K562 (cell line): ENCODE measurements at regions not wholly inside any gene's neighbourhood (a gene's known extent, or its start where the extent isn't known, plus 50 kb on each side); places are given as distances from the start of the nearest gene placed in this dataset.
"Not testable (repeated sequence)": the region's sequence is repeated elsewhere in the genome, so short reads cannot be mapped to it uniquely, and the experiment has no call there.

ENCODE experiments used
- ATAC-seq: fragments of 200-7000 bp; cut with Tn5 transposase; 3 replicates; pipeline ENCODE4 v1.9.1; 2020; ENCODE audit warnings: moderate library complexity
- BruUV-seq: library from RNA; stranded (reverse); fragments of 400-500 nt; replicated peaks from 2 replicates; lab custom pipeline; 2021; lab: Mats Ljungman, UMichigan
- CTCF ChIA-PET: fragments of 300-600 bp; formaldehyde crosslinking; extraction: SDS; loops from one replicate; lab custom pipeline; 2021; ENCODE audit warnings: low intra/inter-chr PET ratio; lab: Yijun Ruan, JAX
- POLR2A ChIA-PET: fragments of 300-600, 350-650 bp; sonication (Branson Sonifier 250); formaldehyde crosslinking; extraction: SDS; loops from one replicate; lab custom pipeline; 2021; ENCODE audit warnings: antibody characterized with exemption, inconsistent platforms; lab: Yijun Ruan, JAX
- DNase-seq, 4 experiments: peaks; one replicate each; pipeline versions ENCODE4 v3.0.0 to v3.0.0-alpha.2; 2011 to 2018; ENCODE audit warnings: low spot score in 3 of 4, mixed read lengths in 3 of 4; ENCODE audit errors: extremely low read depth in 1 of 4
- FAIRE-seq: peaks from 2 replicates; lab custom pipeline; 2011; peaks lifted over from hg19 to GRCh38; lab: Jason Lieb, UNC
- H2AFZ ChIP-seq: 2 replicates; pipeline ENCODE4 v1.6.0; 2011; ENCODE audit warnings: low read depth, low read length, control low read depth, inconsistent platforms
- H3K27ac ChIP-seq: fragments of 200-600 bp; 3 replicates; pipeline ENCODE4 v1.8.0; 2011; ENCODE audit warnings: low read depth, mild to moderate bottlenecking, control low read depth, inconsistent platforms, low read length, moderate library complexity, mixed read lengths; ENCODE audit errors: extremely low read depth
- H3K27me3 ChIP-seq, 2 experiments: fragments of 300-600 bp in 1 of 2; 2 replicates in 1 of 2; 3 replicates in 1 of 2; pipeline versions ENCODE4 v1.6.0 to v1.8.0; 2011; ENCODE audit warnings: inconsistent platforms in 2 of 2, low read length in 2 of 2, mild to moderate bottlenecking in 1 of 2, mixed read lengths in 1 of 2, moderate library complexity in 1 of 2; ENCODE audit not compliant: control insufficient read depth in 2 of 2, insufficient read depth in 2 of 2
- H3K36me3 ChIP-seq: fragments of 300-600 bp; 3 replicates; pipeline ENCODE4 v1.8.0; 2011; ENCODE audit warnings: mild to moderate bottlenecking, low read length, inconsistent platforms; ENCODE audit not compliant: control insufficient read depth, insufficient read depth
- H3K4me1 ChIP-seq, 2 experiments: fragments of 200-600 bp in 1 of 2; replicated peaks in 1 of 2; 2 replicates in 1 of 2; 3 replicates in 1 of 2; pipeline versions ENCODE4 v1.5.1 to v1.8.0; 2011; ENCODE audit warnings: inconsistent platforms in 2 of 2, low read length in 2 of 2, mild to moderate bottlenecking in 1 of 2, mixed read lengths in 1 of 2, moderate library complexity in 1 of 2; ENCODE audit not compliant: control insufficient read depth in 2 of 2, insufficient read depth in 2 of 2
- H3K4me2 ChIP-seq: 2 replicates; pipeline ENCODE4 v1.6.1; 2011; ENCODE audit warnings: low read length, control low read depth, inconsistent platforms, mixed read lengths; ENCODE audit not compliant: insufficient read depth
- H3K4me3 ChIP-seq: fragments of 200-600 bp; sonication (generic), shearing (Covaris generic); 2 replicates; pipeline ENCODE4 v1.5.1; 2016; ENCODE audit warnings: control low read depth, inconsistent platforms
- H3K79me2 ChIP-seq: fragments of 200-600 bp; 3 replicates; pipeline ENCODE4 v1.8.0; 2011; ENCODE audit warnings: low read length, inconsistent platforms; ENCODE audit not compliant: control insufficient read depth, insufficient read depth
- H3K9ac ChIP-seq, 2 experiments: 2 replicates each; pipeline versions ENCODE4 v1.6.0 to v1.6.1; 2011; ENCODE audit warnings: low read depth in 2 of 2, low read length in 2 of 2, control low read depth in 1 of 2, inconsistent platforms in 1 of 2, mild to moderate bottlenecking in 1 of 2, mixed read lengths in 1 of 2; ENCODE audit not compliant: insufficient read depth in 1 of 2
- H3K9me1 ChIP-seq: one replicate; pipeline ENCODE4 v1.6.0; 2011; ENCODE audit warnings: inconsistent platforms, mild to moderate bottlenecking, low read length, moderate library complexity; ENCODE audit not compliant: control insufficient read depth, insufficient read depth
- H3K9me3 ChIP-seq: replicated peaks from 2 replicates; pipeline ENCODE4 v1.5.1; 2011; ENCODE audit warnings: low read depth, low read length, inconsistent platforms; ENCODE audit not compliant: control insufficient read depth, insufficient read depth
- H4K20me1 ChIP-seq: replicated peaks from 2 replicates; pipeline ENCODE4 v1.6.1; 2011; ENCODE audit warnings: low read length, inconsistent platforms, mixed read lengths; ENCODE audit not compliant: control insufficient read depth, insufficient read depth
- FOXK1 ChIP-seq: sonication (generic); formaldehyde crosslinking; IDR thresholded peaks from 2 replicates; pipeline ENCODE4 v1.8.0; 2022; ENCODE audit warnings: missing genetic modification reagents, mild to moderate bottlenecking, borderline replicate concordance
- FOXP4 ChIP-seq: sonication (generic); formaldehyde crosslinking; IDR thresholded peaks from 2 replicates; pipeline ENCODE4 v1.8.0; 2022; ENCODE audit warnings: mild to moderate bottlenecking, missing genetic modification reagents, borderline replicate concordance
- GATAD2A ChIP-seq: fragments of 450-650 bp; IDR thresholded peaks from 2 replicates; pipeline ENCODE4 v1.6.1; 2017
- NR2C2 ChIP-seq, 2 experiments: fragments of 200-800 bp in 1 of 2; sonication (Bioruptor generic) in 1 of 2; sonication (generic) in 1 of 2; formaldehyde crosslinking in 1 of 2; IDR thresholded peaks; 2 replicates each; pipeline versions ENCODE4 v1.6.1 to v1.8.0; 2016 to 2022; ENCODE audit warnings: mild to moderate bottlenecking in 1 of 2, missing compliant biosample characterization in 1 of 2, missing genetic modification characterization in 1 of 2, missing genetic modification reagents in 1 of 2
- RBM25 ChIP-seq: fragments of 200-400 bp; formaldehyde crosslinking; IDR thresholded peaks from 2 replicates; pipeline ENCODE4 v1.6.1; 2018; ENCODE audit warnings: low read length, low read depth, moderate library complexity; ENCODE audit not compliant: severe bottlenecking
- SMARCE1 ChIP-seq: fragments of 450-650 bp; IDR thresholded peaks from 2 replicates; pipeline ENCODE4 v1.7.1; 2016; ENCODE audit warnings: mild to moderate bottlenecking
- TCF3 ChIP-seq: sonication (generic); formaldehyde crosslinking; IDR thresholded peaks from 2 replicates; pipeline ENCODE4 v1.4.0; 2020; ENCODE audit warnings: mild to moderate bottlenecking, missing genetic modification reagents
- WGBS: fragments of 100-300 bp; shearing (Covaris generic); methylation state at CpG from one replicate; pipeline ENCODE4 v1.1.6; 2016; ENCODE audit warnings: low coverage, mixed read lengths; ENCODE audit not compliant: insufficient coverage; ENCODE audit errors: missing lambda C conversion rate; 5-methylcytosine and 5-hydroxymethylcytosine counted together
- in situ Hi-C: fragments of 300-500 bp; cut with MboI; formaldehyde crosslinking; loops from 4 replicates; pipeline ENCODE4 v1.15.0; 2018; ENCODE audit warnings: inconsistent platforms, mixed read lengths
- intact Hi-C: fragments of 100-400 bp; cut with micrococcal nuclease; formaldehyde crosslinking; loops from 2 replicates; pipeline ENCODE4 v1.14.2; 2022

GRCh38 chr13:61275251-61275650 is 140.4 kb downstream of the PCDH20 start (continued):
- TF ChIP-seq TCF3 (CRISPR knock-in tag) (no peak), SMARCE1 (no peak), RBM25 (no peak), GATAD2A (no peak), FOXP4 (no peak), FOXK1 (CRISPR knock-in tag) (no peak), NR2C2 (CRISPR knock-in tag; IDR thresholded peaks at IDR 0.05) (no peak), NR2C2 (tag; IDR thresholded peaks at IDR 0.05) (no peak)
- TF ChIP-seq, all 486 proteins: peak for 0

GRCh38 chr13:61266896-61267295 is 148.8 kb downstream of the PCDH20 start:
- H3K9me3 ChIP-seq, FAIRE-seq, H3K36me3 ChIP-seq, BruUV-seq, H3K4me1 ChIP-seq, H4K20me1 ChIP-seq, H2AFZ ChIP-seq, H3K79me2 ChIP-seq, CTCF ChIA-PET, H3K9ac ChIP-seq, DNase-seq, H3K9me1 ChIP-seq, ATAC-seq, intact Hi-C loops, H3K4me3 ChIP-seq, H3K27ac ChIP-seq, H3K4me2 ChIP-seq, POLR2A ChIA-PET, H3K27me3 ChIP-seq, in situ Hi-C loops: not testable (repeated sequence)
- 0% methylated on average over 5 of the region's 6 CpGs for WGBS
